ENCODE measurements at regions not wholly inside any gene's neighbourhood (a gene's known extent, or its start where the extent isn't known, plus 50 kb on each side); places are given as distances from the start of the nearest gene placed in this dataset.

DNA sequence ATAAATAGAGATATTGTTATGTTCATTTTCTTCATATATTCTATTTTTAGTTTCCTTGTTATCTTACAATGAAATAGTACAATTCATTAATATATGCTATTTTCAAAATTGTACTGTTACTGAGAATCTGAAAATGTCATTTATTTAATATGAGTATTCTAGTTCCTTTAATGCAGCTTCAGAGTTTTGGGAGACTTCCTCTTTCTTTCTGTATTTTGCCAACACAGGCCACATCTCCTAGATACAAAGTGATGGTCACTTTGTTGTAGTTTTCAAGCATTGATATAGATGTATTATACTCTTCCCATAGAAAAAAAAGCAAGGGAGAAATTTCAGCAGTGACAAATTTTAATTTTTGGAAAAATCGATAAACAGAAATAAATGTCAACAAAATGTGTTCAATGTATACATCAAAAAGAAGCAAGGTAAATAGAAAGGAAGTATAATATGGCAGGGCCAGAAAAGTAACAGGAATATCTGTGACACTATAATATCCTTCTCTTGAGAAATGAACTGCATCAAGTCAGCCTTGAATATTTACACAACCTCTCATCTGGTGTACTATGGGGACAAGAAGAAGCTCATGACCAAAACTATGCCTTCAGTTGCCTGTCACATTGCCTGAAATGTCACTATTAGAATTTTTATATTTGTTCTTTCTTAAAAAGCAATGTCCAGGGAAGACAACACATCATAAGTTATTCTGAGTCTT, 396.0 kb downstream of the TBC1D32 start:
- no peak for TF ChIP-seq FOXA1 (IDR thresholded peaks at IDR 0.05; ENCODE audit: borderline replicate concordance)
- TF ChIP-seq HDAC1 (IDR thresholded peaks at IDR 0.05), result no peak
- no peak for TF ChIP-seq FOXO4 (CRISPR knock-in tag; IDR thresholded peaks at IDR 0.05)
- TF ChIP-seq SMAD3 (CRISPR knock-in tag; conservative IDR thresholded peaks at IDR 0.05), result no peak
- no peak for TF ChIP-seq CHD2 (IDR thresholded peaks at IDR 0.05; ENCODE audit: low read depth, low read length)
- no peak for TF ChIP-seq SMARCA5 (IDR thresholded peaks at IDR 0.05)
- no peak for TF ChIP-seq BRD9 (IDR thresholded peaks at IDR 0.05; ENCODE audit: low read depth, partially characterized antibody)
- no peak for TF ChIP-seq MEIS2 (IDR thresholded peaks at IDR 0.05; ENCODE audit: partially characterized antibody)
- TF ChIP-seq RCOR1 (IDR thresholded peaks at IDR 0.05; ENCODE audit: borderline replicate concordance in 1 of 2, low read depth in 2 of 2, low read length in 2 of 2), result no peak
- no peak for TF ChIP-seq CTCF (IDR thresholded peaks at IDR 0.05 in 2 of 3, conservative IDR thresholded peaks at IDR 0.05 in 1 of 3; ENCODE audit: insufficient read depth in 2 of 3, low read depth in 1 of 3, low read length in 3 of 3)
- no peak for TF ChIP-seq NFIC (IDR thresholded peaks at IDR 0.05)
- TF ChIP-seq ATF7 (IDR thresholded peaks at IDR 0.05), result no peak
- TF ChIP-seq POLR2AphosphoS5 (IDR thresholded peaks at IDR 0.05; ENCODE audit: control insufficient read depth, insufficient read depth, low read depth, low read length), result no peak
- no peak for TF ChIP-seq ELF1 (tag; IDR thresholded peaks at IDR 0.05)
